HG02840 (cell line): ENCODE measurements at regions not wholly inside any gene's neighbourhood (a gene's known extent, or its start where the extent isn't known, plus 50 kb on each side); places are given as distances from the start of the nearest gene placed in this dataset.

Experiments used
- ATAC-seq: cut with Tn5 transposase; IDR thresholded peaks from one replicate; pipeline ENCODE4 v1.9.1; 2021; ENCODE audit warnings: mild to moderate bottlenecking, moderate library complexity, moderate number of reproducible peaks; ENCODE audit not compliant: unreplicated experiment, low FRiP score

GRCh38 chr19:30227012-30227621, 145.1 kb upstream of the ZNF536 start:
- ATAC-seq = no peak

- ATAC-seq = no peak
These were observed 144.5 kb upstream of the ZNF536 start for GRCh38 chr19:30227661-30228112.

GRCh38 chr19:30228113-30228834, 143.9 kb upstream of the ZNF536 start:
- ATAC-seq = no peak

GRCh38 chr19:30228835-30229524, 143.2 kb upstream of the ZNF536 start:
- ATAC-seq = no peak

- no peak for ATAC-seq
These were observed 142.5 kb upstream of the ZNF536 start for GRCh38 chr19:30229525-30230174.

GRCh38 chr19:30231408-30232318, 140.5 kb upstream of the ZNF536 start:
- no peak for ATAC-seq

- ATAC-seq = no peak
These were observed 138.8 kb upstream of the ZNF536 start for GRCh38 chr19:30233375-30233774.

GRCh38 chr19:30235946-30236345, 136.2 kb upstream of the ZNF536 start:
- no peak for ATAC-seq

GRCh38 chr19:30236587-30236986, 135.6 kb upstream of the ZNF536 start:
- ATAC-seq = no peak

GRCh38 chr19:30237140-30237539, 135.0 kb upstream of the ZNF536 start:
- ATAC-seq = no peak

- no peak for ATAC-seq
These were observed 131.1 kb upstream of the ZNF536 start for GRCh38 chr19:30240904-30241695.

GRCh38 chr19:30244533-30244932, 127.7 kb upstream of the ZNF536 start:
- no peak for ATAC-seq

- ATAC-seq = no peak
These were observed 126.7 kb upstream of the ZNF536 start for GRCh38 chr19:30245401-30246039.

GRCh38 chr19:30249911-30250310, 122.3 kb upstream of the ZNF536 start:
- no peak for ATAC-seq

- ATAC-seq = no peak
These were observed 120.0 kb upstream of the ZNF536 start for GRCh38 chr19:30252214-30252613.

- no peak for ATAC-seq
These were observed 118.6 kb upstream of the ZNF536 start for GRCh38 chr19:30253581-30253996.

- ATAC-seq = no peak
These were observed 118.0 kb upstream of the ZNF536 start for GRCh38 chr19:30254158-30254557.

GRCh38 chr19:30254789-30255188, 117.4 kb upstream of the ZNF536 start:
- no peak for ATAC-seq
